T-cell (primary cell): ENCODE measurements at regions not wholly inside any gene's neighbourhood (a gene's known extent, or its start where the extent isn't known, plus 50 kb on each side); places are given as distances from the start of the nearest gene placed in this dataset.

Experiments used
- ATAC-seq, 4 experiments: fragments of 200-7000 bp in 3 of 4; fragments of 150-1000 bp in 1 of 4; cut with Tn5 transposase; replicated peaks in 1 of 4; 1 replicate in 3 of 4; 2 replicates in 1 of 4; pipeline ENCODE4 v1.10.0; 2021; ENCODE audit warnings: moderate library complexity in 3 of 4, mild to moderate bottlenecking in 2 of 4, moderate number of reproducible peaks in 1 of 4
- CTCF ChIA-PET, 2 donors: fragments of 300-600 bp; sonication (Branson Sonifier 250); formaldehyde crosslinking; loops; one replicate each; lab custom pipeline; 2022; ENCODE audit warnings: antibody characterized with exemption in 2 of 2; lab: Charles Lee
- POLR2A ChIA-PET, 2 donors: fragments of 300-600 bp; sonication (Branson Sonifier 250); formaldehyde crosslinking; loops; one replicate each; lab custom pipeline; 2022; ENCODE audit warnings: antibody characterized with exemption in 2 of 2; lab: Charles Lee
- DNase-seq, 35 experiments: peaks; one replicate each; pipeline versions ENCODE4 v3.0.0 to v3.0.0-alpha.2; 2013 to 2023
- H3K27ac ChIP-seq: one replicate; pipeline ENCODE4 v1.5.1; 2013; ENCODE audit warnings: low read length
- H3K27me3 ChIP-seq, 2 experiments: replicated peaks in 1 of 2; 1 replicate in 1 of 2; 2 replicates in 1 of 2; pipeline versions ENCODE4 v1.6.1 to v1.7.0; 2013; ENCODE audit warnings: low read length in 1 of 2, mixed read lengths in 1 of 2; ENCODE audit not compliant: control insufficient read depth in 2 of 2, insufficient read depth in 2 of 2; ENCODE audit errors: extremely low read depth in 1 of 2
- H3K36me3 ChIP-seq, 2 donors: 1 replicate in 1 of 2; 2 replicates in 1 of 2; pipeline versions ENCODE4 v1.6.1 to v1.7.0; 2013; ENCODE audit warnings: low read length in 1 of 2; ENCODE audit not compliant: control insufficient read depth in 2 of 2, insufficient read depth in 1 of 2; ENCODE audit errors: extremely low read depth in 1 of 2
- H3K4me1 ChIP-seq, 2 experiments: 1 replicate in 1 of 2; 2 replicates in 1 of 2; pipeline versions ENCODE4 v1.6.1 to v1.7.0; 2013; ENCODE audit warnings: low read length in 2 of 2, mixed read lengths in 1 of 2; ENCODE audit not compliant: insufficient read depth in 2 of 2, control insufficient read depth in 1 of 2; ENCODE audit errors: extremely low read depth in 1 of 2
- H3K4me3 ChIP-seq, 2 donors: 1 replicate in 1 of 2; 2 replicates in 1 of 2; pipeline versions ENCODE4 v1.5.1 to v1.7.0; 2013; ENCODE audit warnings: mild to moderate bottlenecking in 2 of 2, low read length in 1 of 2, moderate library complexity in 1 of 2; ENCODE audit not compliant: control insufficient read depth in 1 of 2; ENCODE audit errors: extremely low read depth in 1 of 2
- H3K9me3 ChIP-seq: 2 replicates; pipeline ENCODE4 v1.7.0; 2013
- H3K27ac Mint-ChIP-seq, 2 donors: one replicate each; pipeline ENCODE4 v1.8.0; 2020 to 2021; ENCODE audit warnings: mild to moderate bottlenecking in 2 of 2, mixed read lengths in 2 of 2
- H3K27me3 Mint-ChIP-seq, 2 donors: one replicate each; pipeline ENCODE4 v1.8.0; 2021 to 2022; ENCODE audit warnings: mixed read lengths in 2 of 2
- H3K36me3 Mint-ChIP-seq: one replicate; pipeline ENCODE4 v1.8.0; 2021; ENCODE audit warnings: mixed read lengths
- H3K4me1 Mint-ChIP-seq, 3 donors: one replicate each; pipeline ENCODE4 v1.8.0; 2020 to 2022; ENCODE audit warnings: mixed read lengths in 3 of 3, mild to moderate bottlenecking in 1 of 3
- H3K4me3 Mint-ChIP-seq, 3 donors: one replicate each; pipeline ENCODE4 v1.8.0; 2020 to 2022; ENCODE audit warnings: mild to moderate bottlenecking in 3 of 3, mixed read lengths in 3 of 3, moderate library complexity in 3 of 3
- H3K9me3 Mint-ChIP-seq, 3 donors: one replicate each; pipeline ENCODE4 v1.8.0; 2020 to 2022; ENCODE audit warnings: mixed read lengths in 3 of 3
- WGBS: methylation state at CpG from one replicate; pipeline ENCODE4 v1.1.5; 2013; ENCODE audit warnings: missing lambda C conversion rate; ENCODE audit not compliant: insufficient coverage; 5-methylcytosine and 5-hydroxymethylcytosine counted together

- Mint-ChIP-seq H3K36me3 (no peaks in the 10 kb centered on the region), H3K9me3 (no peaks in the 10 kb centered on the region), H3K4me3 (no peak overlapping the region), H3K4me1 (peaks cover 11 to 17% (median 11%) of the 10 kb centered on the region in 3 donors), H3K27ac (no peak overlapping the region), H3K27me3 (no peaks in the 10 kb centered on the region)
- ChIA-PET CTCF (no interaction called here), POLR2A (no interaction called here)
- Histone ChIP-seq H3K9me3 (no peaks in the 10 kb centered on the region), H3K36me3 (peaks cover 0 to 2% of the 10 kb centered on the region in 2 donors), H3K4me3 (no peak overlapping the region), H3K27ac (no peak overlapping the region), H3K27me3 (no peaks in the 10 kb centered on the region), H3K4me1 (peaks cover 5 to 6% of the 10 kb centered on the region in 2 experiments)
- ATAC-seq: no peak
- DNase-seq: no peak
- WGBS: no CpG with 5 or more reads among the region's 3 CpGs
These were observed 345.6 kb upstream of the PROK2 start for GRCh38 chr3:72130565-72130964.

- no peaks in the 10 kb centered on the region for H3K27me3 ChIP-seq
- Mint-ChIP-seq H3K27me3 (no peaks in the 10 kb centered on the region), H3K36me3 (no peaks in the 10 kb centered on the region), H3K4me1 (peaks cover 3 to 8% (median 4%) of the 10 kb centered on the region in 3 donors), H3K9me3 (no peaks in the 10 kb centered on the region), H3K4me3 (no peak overlapping the region), H3K27ac (no peak overlapping the region)
- WGBS: 80% methylated on average over 1 of the region's 5 CpGs
- H3K4me1 ChIP-seq: no peaks in the 10 kb centered on the region
- POLR2A ChIA-PET: no interaction called here
- DNase-seq: no peak
- peaks cover 0 to 2% of the 10 kb centered on the region in 2 donors for H3K36me3 ChIP-seq
- CTCF ChIA-PET: no interaction called here
- H3K4me3 ChIP-seq: no peak overlapping the region
- H3K27ac ChIP-seq: no peak overlapping the region
- H3K9me3 ChIP-seq: no peaks in the 10 kb centered on the region
- ATAC-seq: no peak
These were observed 344.6 kb upstream of the PROK2 start for GRCh38 chr3:72129501-72130094.

GRCh38 chr3:72128921-72129320 lies 344.0 kb upstream of the PROK2 start:
- WGBS: no CpG with 5 or more reads among the region's 2 CpGs
- no peak overlapping the region for H3K27ac Mint-ChIP-seq
- H3K36me3 Mint-ChIP-seq: no peaks in the 10 kb centered on the region
- Histone ChIP-seq H3K27me3 (no peaks in the 10 kb centered on the region), H3K4me1 (no peaks in the 10 kb centered on the region), H3K4me3 (no peak overlapping the region), H3K9me3 (no peaks in the 10 kb centered on the region), H3K36me3 (peaks cover 0 to 2% of the 10 kb centered on the region in 2 donors), H3K27ac (no peak overlapping the region)
- no peak overlapping the region for H3K4me3 Mint-ChIP-seq
- no peak for DNase-seq
- no peak for ATAC-seq
- CTCF ChIA-PET: interaction anchor here in 1 of 2 donors (0.5 kb wide), 1 partner anchor 393 kb away, joined by 3 read pairs; no protein-coding TSS in a partner anchor
- H3K4me1 Mint-ChIP-seq: peaks cover 0 to 1% (median 0%) of the 10 kb centered on the region in 3 donors
- no peaks in the 10 kb centered on the region for H3K27me3 Mint-ChIP-seq
- H3K9me3 Mint-ChIP-seq: no peaks in the 10 kb centered on the region
- POLR2A ChIA-PET: no interaction called here

- ChIA-PET CTCF (no interaction called here), POLR2A (no interaction called here)
- no peak overlapping the region for H3K4me3 Mint-ChIP-seq
- no peaks in the 10 kb centered on the region for H3K9me3 ChIP-seq
- WGBS: 80% methylated on average over 2 of the region's 3 CpGs
- no peak overlapping the region for H3K27ac ChIP-seq
- H3K4me3 ChIP-seq: no peak overlapping the region
- no peak overlapping the region for H3K27ac Mint-ChIP-seq
- ATAC-seq (no peak), DNase-seq (no peak)
- no peaks in the 10 kb centered on the region for H3K4me1 ChIP-seq
- no peaks in the 10 kb centered on the region for H3K27me3 ChIP-seq
- H3K36me3 Mint-ChIP-seq: no peaks in the 10 kb centered on the region
- H3K9me3 Mint-ChIP-seq: no peaks in the 10 kb centered on the region
- no peaks in the 10 kb centered on the region for H3K4me1 Mint-ChIP-seq
- no peaks in the 10 kb centered on the region for H3K27me3 Mint-ChIP-seq
- peaks cover 0 to 2% of the 10 kb centered on the region in 2 donors for H3K36me3 ChIP-seq
These were observed 342.9 kb upstream of the PROK2 start for GRCh38 chr3:72127844-72128243.

GRCh38 chr3:72127224-72127612 lies 342.3 kb upstream of the PROK2 start:
- Histone ChIP-seq H3K9me3 (no peaks in the 10 kb centered on the region), H3K27me3 (no peaks in the 10 kb centered on the region), H3K4me1 (no peaks in the 10 kb centered on the region), H3K36me3 (peaks cover 0 to 2% of the 10 kb centered on the region in 2 donors), H3K27ac (no peak overlapping the region), H3K4me3 (no peak overlapping the region)
- Mint-ChIP-seq H3K4me1 (no peaks in the 10 kb centered on the region), H3K27me3 (no peaks in the 10 kb centered on the region), H3K27ac (no peak overlapping the region), H3K9me3 (no peaks in the 10 kb centered on the region), H3K4me3 (no peak overlapping the region), H3K36me3 (no peaks in the 10 kb centered on the region)
- ATAC-seq: no peak
- no peak for DNase-seq
- no CpG with 5 or more reads among the region's 4 CpGs for WGBS
- ChIA-PET POLR2A (no interaction called here), CTCF (no interaction called here)

GRCh38 chr3:72126441-72127223 lies 341.7 kb upstream of the PROK2 start:
- DNase-seq: no peak
- no peaks in the 10 kb centered on the region for H3K27me3 ChIP-seq
- CTCF ChIA-PET: no interaction called here
- Mint-ChIP-seq H3K27ac (no peak overlapping the region), H3K36me3 (no peaks in the 10 kb centered on the region), H3K27me3 (no peaks in the 10 kb centered on the region), H3K4me1 (no peaks in the 10 kb centered on the region), H3K4me3 (no peak overlapping the region), H3K9me3 (no peaks in the 10 kb centered on the region)
- no peaks in the 10 kb centered on the region for H3K9me3 ChIP-seq
- no peak for ATAC-seq
- H3K27ac ChIP-seq: no peak overlapping the region
- WGBS: 94% methylated on average over 3 of the region's 8 CpGs
- H3K36me3 ChIP-seq: peaks cover 0 to 2% of the 10 kb centered on the region in 2 donors
- POLR2A ChIA-PET: interaction anchor here in 1 of 2 donors (0.5 kb wide), 1 partner anchor 142 kb away, joined by 17 read pairs; no protein-coding TSS in a partner anchor
- no peaks in the 10 kb centered on the region for H3K4me1 ChIP-seq
- H3K4me3 ChIP-seq: no peak overlapping the region
